NCI-H345 (cell line): ENCODE measurements at regions not wholly inside any gene's neighbourhood (a gene's known extent, or its start where the extent isn't known, plus 50 kb on each side); places are given as distances from the start of the nearest gene placed in this dataset.
"Not testable (repeated sequence)": the region's sequence is repeated elsewhere in the genome, so short reads cannot be mapped to it uniquely, and the experiment has no call there.

ENCODE experiments used
- DNase-seq: peaks from one replicate; lab custom pipeline; 2025; lab: John Stamatoyannopoulos, UW

DNA sequence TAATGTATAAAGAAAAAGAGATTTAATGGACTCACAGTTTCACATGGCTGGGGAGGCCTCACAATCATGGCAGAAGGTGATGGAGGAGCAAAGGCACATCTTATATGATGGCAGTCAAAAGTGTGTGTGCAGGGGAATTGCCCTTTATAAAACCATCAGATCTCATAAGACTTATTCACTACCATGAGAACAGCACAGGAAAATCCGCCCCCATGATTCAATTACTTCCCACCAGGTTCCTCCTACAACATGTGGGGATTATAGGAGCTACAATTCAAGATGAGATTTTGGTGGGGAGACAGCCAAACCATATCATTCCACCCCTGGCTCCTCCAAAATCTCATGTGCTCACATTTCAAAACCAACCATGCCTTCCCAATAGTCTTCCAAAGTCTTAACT, 82.5 kb upstream of the ANKRD1 start:
- not testable (repeated sequence) for DNase-seq

DNA sequence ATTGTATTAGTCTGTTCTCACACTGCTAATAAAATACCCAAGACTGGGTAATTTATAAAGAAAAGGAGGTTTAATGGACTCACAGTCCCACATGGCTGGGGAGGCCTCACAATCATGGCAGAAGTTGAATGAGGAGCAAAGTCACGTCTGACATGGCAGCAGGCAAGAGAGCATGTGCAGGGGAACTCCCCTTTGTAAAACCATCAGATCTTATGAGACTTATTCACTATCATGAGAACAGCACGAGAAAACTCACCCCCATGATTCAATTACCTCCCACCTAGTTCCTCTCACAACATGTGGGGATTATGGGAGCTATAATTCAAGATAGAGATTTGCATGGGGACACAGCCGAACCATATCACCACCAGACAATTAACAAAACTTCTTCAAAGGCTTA, 84.4 kb upstream of the ANKRD1 start:
- DNase-seq = not testable (repeated sequence)

DNA sequence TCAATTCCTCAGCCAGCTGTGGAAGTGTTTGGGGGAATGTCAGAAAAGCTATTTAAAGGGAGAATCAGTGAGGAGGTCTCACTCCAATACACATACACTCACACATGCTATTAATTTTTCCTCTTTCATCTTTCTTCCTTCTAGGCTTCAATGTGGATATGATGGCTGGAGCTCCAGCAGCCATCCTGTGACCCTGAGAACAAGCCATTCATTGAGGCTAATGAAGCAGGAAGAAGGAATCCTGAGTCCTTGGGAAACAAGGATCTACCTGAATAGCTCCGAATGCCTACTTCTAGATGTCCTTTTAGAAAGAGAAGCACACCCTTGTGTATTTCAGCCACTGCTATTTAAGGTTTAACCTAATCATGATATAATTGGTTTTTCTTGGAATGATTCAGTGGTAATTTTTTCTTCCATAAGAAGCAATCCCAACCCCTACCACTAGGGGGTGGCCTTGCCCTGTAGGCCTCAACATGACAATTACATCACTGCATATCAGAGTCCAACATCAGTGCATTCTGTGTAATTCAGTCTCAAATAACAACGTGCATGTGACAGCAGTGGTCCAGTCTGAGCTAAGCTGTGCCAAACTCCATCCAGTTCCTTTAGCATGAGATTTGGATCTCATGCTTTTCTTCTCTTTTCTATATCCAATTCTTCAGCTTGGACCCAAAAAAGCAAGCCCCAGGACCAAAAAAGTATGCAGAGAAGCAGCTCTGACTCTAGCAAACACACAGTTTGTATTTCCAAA, 85.3 kb upstream of the ANKRD1 start:
- DNase-seq = peak; percentile 22

DNA sequence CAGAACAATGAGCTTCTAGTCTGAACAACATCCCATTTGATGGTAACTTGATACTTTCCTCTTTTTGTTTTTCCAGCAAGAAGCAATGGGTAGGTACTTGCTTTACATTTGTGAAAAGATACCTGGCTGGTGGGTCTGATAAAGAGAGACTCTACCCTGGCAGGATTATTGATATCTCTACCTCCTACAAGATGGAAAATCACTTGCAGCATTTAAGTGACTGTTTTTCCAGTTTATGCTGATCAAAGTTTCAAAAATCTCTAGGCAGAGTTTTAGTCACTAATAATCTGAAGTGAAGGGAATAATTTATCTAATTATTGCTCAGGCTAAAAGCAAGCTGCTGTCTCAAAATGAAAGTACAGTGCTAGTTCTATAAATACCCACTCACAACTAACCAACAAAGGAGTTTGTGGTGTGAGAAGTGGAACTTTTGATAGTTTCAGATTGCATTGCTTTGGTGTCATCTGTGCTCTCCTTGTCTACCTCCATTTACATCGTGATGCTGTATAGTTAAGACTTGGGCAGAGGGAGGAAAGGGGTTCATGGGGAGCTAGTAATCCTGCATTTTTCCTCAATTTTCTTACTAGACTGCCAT, 86.0 kb upstream of the ANKRD1 start:
- DNase-seq = no peak

DNA sequence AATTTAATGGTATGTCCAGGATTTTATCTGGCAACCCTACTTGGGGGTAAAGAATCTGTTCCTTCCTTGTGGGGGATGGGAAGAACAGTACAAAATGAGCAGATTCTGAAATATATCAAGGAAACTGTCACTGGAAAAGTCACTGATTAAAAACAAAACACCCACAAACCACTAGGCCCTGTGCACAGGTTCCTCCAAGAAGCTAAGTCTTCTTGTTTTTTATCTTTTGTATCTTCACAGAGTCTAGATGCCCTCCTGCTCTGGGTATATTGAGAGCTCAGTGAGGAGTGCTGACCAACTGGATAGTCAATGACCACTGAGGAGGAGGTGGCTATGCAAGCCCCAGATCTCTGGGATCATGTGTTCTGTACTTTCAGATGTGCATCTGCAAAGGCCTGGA, 86.8 kb upstream of the ANKRD1 start:
- no peak for DNase-seq

GRCh38 chr10:91009121-91009520, 88.2 kb upstream of the ANKRD1 start:
- DNase-seq = no peak

- DNase-seq = no peak
Observed at GRCh38 chr10:91010952-91011351, 90.1 kb upstream of the ANKRD1 start.

- DNase-seq = no peak
Observed at GRCh38 chr10:91012502-91012901, 91.6 kb upstream of the ANKRD1 start.

DNA sequence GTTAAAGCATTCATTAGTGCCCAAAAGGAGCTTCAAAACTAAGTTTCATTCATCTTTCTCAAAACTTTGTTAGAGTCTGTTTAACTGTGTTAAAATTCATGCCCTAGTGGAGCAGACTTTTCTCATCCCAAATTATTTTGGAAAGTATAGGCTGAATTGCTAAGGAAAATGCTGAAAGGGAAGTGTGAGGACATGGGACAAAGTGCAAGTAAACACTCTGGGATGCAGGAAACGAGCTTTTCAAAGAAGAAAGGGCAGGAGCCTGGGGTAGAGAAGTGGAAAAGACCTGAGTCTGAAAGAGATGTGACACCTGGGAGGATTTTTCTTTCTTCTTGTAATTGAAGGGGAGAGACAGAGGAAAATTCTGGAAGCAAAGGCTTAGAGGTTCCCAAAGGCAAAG, 93.1 kb upstream of the ANKRD1 start:
- DNase-seq = no peak

GRCh38 chr10:91017198-91017597, 96.3 kb upstream of the ANKRD1 start:
- DNase-seq = no peak

DNA sequence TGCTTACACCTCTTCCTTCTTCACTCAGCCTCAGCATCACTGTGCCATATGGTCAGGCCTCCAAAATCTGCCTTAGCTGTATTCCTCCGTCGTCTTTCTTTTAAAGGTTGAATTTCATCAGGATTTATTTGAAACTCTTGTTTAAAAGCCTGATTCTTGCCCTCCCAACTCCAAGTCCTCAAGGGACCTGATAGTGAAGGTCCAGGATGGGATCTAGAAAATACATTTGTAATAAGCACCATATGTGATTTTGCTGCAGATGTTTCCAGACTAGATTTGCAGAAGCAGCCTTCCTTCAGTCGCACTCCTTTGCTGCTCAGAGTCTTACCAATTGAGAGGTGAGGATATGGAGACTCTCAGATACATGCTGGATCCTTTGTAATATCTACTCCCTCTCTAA, 101.0 kb upstream of the ANKRD1 start:
- DNase-seq = no peak

DNA sequence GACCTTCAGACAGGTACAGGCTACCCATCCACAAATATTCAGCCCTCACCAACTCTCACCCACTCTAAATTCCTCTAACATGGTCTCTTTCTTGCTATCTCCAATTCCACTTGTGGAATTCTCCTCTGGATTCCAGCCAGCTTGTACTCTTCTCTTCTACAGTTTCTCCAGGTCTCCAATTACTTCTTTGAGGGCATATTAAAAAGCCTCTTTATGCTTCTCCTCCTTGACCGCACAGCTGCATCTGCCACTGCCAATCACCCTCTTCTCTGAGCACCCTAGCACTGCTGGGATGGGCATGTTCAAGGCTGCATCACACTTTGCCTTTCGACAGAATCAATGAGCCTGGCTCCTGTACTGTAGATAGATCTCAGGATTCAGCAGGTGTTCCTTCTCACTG, 101.5 kb upstream of the ANKRD1 start:
- no peak for DNase-seq

DNA sequence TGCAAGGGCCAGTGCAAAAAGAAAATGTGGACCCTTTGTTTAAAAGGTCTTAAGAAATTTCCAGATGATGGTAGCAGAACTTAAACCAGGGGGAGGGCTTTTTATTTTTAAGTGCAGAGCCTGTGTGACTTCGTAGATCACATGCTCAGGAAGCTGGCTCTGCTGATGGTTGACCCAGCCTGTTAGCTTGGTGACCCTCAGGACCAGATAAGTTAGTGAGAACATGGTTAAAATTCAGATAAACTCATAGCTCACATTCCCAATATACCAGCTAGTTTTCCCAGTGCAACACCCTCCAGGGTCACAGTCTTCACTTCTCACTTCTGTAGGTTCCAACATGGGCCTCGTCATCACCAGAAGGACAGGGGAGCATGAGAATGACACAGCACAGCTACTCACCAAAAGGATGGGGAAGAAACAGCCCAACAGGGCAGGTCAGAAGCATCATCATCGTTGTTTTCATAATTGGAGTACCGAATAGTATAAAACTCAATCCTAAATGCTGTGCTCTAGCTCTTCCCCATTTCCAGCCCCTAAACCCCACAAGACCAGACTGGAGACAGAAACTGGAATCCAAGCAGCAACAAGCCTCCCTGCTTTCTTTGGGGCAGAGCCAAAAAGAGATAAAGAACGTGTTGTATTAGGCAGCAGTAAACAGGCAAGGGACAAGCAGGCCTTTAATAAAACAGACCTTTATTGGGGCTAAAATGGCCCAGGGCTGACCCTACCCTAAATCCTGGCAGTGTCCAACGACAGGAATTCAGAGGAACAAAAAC, 102.2 kb upstream of the ANKRD1 start:
- no peak for DNase-seq

DNA sequence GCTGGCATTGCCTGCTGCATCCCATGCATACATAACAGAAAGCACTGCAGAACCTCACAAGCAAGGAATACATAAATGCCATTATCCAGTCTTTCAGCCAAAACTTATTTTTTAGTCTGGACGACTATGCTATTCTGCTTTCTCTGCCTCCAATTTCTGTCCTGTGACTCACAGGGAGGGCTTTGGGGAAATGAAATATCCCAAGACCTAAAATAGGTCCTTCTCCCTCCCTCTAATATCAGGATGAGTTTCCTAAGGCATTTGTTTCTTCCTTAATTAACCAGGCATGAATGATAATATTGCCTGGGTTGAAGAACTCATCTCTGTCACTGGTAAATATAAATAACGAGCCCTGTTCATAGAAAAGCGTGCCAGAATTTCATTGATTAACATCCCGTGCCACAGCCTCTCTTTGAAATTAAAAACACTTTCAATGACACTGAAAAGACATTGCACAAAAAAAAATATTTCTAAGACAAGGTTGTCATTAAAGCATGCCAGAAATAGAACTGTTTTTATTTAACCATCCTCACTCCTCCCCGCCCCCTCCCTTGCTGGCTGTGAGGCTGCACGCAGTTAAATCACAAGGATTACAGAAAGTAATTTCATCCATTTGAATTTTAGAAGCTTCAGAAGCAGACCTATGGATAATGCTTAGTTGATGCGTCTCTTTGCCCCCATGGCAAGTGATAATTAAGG, 103.0 kb upstream of the ANKRD1 start:
- DNase-seq = no peak

DNA sequence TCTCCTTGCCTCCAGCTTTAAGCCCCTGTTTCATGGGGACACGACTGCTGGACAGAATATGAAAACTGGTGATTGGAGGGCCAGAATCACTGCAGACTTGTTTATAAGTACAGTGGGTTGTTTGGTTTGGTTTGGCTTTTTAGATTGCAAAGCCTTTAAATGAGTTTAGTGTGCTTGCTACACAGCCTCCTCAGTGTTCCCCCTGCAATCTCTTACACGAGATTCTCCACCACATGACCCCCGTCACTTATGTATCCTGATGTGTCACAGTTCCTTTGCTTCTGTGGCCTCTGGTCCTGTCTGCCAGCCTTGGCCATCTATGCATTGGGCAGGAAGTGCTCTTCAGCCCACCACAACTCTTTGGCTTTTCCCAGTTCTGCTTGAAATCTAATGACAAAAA, 103.7 kb upstream of the ANKRD1 start:
- no peak for DNase-seq

DNA sequence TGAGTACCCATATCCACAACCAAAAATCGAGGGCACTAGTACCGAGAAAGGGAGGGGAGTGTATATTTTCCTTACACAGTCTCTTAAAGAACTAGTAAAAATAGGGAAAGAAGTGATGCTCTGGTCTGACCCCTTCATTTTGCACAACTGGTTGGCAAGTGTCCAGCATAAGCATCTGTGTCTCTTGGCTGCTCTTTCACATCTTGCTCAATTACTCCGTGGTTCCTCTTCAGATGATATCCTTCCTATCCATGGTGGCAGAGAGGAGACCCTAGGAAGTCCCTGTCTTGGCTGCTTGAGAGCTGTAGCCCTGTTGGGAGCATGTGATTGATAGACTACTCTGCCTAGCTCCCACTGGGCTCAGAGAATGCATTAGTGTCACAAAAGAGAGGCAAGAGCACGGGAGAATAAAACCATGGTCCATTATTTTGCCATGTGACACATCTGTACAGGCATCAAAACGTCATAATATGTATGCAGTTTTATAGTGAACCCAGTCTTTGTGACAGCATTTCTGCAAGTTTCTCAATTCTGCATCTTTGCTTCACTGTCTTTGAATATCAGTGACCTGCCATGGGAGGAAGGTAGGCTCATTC, 111.8 kb upstream of the ANKRD1 start:
- no peak for DNase-seq

- DNase-seq = no peak
Observed at GRCh38 chr10:91033324-91033950, 112.5 kb upstream of the ANKRD1 start.

DNA sequence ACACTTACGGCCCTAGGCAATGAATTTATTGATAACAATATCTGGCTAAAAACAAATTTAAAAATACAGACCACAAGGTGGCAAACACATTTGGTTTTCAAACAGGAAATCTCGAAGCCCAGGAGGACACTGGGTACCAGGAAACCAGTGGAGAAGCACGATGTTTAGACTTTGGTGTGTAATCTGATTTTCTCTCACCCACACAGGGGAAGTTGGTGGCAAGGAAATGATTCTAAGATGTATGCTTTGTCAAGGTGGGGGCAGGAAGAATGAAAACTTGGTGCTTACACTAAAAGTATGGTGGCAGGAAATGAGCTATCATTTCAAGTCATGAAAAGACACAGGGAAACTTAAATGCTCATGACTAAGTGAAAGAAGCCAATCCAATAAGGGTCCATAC, 113.2 kb upstream of the ANKRD1 start:
- DNase-seq = no peak

- DNase-seq = no peak
Observed at GRCh38 chr10:91034494-91035159, 113.7 kb upstream of the ANKRD1 start.

DNA sequence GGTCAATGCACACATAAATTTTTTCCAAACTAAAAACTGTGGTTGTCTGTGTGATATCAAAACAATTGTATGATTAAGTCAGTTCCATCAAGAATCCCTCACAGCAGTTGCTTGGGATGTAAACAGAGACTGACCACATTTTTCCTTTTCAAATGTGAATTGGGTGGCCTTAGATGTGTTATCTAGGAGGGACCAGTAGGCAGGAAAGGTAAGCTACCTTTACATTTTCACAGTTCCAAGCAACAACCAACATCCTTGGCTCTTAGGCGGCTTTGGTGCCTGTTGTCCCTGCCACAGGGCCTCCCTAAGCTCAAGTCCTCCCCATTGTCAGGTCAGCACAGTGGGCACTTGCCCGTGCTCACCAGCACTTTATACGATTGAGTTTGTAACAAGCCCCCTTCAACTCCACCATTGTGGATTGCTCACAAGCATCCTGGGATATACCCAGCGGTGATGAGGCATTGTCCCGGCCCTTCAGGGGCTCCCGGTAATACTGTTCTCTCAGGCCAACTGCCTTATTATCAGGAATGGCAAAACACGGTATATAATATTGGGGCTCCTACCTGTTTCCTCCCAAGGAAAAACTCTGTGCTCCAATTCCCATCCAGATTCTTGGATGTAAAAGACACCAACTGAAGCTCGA, 114.9 kb upstream of the ANKRD1 start:
- DNase-seq = no peak
